HG03460 (cell line): ENCODE measurements at regions not wholly inside any gene's neighbourhood (a gene's known extent, or its start where the extent isn't known, plus 50 kb on each side); places are given as distances from the start of the nearest gene placed in this dataset.

Source experiments
- ATAC-seq: cut with Tn5 transposase; IDR thresholded peaks from one replicate; pipeline ENCODE4 v1.9.1; 2021; ENCODE audit not compliant: unreplicated experiment

DNA sequence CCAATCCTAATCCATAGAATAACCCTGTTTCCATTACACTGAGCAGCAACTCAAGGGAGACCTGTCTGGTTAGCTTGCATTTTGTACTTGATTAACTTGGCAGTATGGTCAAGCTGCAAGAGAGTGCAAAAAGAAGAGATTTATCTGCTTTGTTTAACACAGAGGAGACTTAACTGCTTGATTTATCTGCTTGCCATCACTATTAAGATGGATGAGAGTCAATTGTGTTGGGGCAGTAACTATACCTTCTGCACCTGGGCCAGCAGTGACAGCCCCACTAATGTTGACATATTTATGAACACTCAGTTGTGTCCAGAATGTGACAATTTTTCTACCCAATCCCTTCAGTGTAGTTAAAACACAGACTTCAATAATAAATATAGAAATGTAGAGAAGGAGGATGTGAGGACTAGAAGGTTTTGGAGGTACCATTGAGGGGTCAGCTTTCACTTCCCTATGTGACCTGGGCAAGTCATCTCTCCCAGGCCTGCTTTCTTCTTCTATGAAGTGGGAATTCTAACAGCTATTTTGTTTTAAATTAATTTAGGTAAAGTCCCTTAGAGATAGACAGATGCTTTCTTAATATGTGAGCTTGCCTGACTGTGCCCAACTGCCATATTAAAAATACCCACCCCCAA, 159.1 kb upstream of the KCNK2 start:
- no peak for ATAC-seq

DNA sequence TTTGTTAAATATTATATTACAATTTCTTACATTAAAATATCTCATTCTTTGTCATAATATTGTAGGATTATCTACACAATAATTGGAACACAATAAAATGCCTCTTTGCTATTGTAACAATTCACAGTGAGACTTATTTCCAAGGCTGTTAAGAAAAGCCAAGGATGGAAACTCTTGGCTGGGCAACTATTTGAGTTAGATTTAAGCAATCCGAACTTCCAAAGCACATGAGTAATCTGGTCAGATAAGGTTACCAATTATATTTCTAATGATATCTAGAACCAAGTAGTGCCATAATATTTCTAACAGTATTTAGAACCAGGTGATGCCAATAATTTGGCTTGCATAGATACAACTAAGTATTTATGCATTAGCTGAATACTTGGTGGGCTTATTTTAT, 154.7 kb upstream of the KCNK2 start:
- no peak for ATAC-seq

DNA sequence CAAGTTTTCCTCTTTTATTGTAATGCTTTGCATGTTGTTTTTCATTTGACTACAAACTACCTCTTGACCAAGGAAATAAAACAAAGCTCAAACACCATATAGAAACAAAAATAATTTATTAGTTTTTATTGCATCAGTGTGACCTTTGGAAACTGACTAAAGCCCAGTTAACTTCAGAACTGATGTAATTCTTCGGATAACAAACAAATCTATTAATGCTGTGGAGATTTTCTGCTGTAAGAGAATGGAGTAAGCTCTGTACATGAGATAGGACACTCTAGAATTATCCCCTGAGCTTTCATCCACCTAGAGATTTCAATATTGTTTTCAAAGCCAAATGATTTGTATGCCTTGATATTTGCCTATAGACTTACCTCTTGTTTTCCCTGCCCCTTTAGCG, 154.0 kb upstream of the KCNK2 start:
- no peak for ATAC-seq

DNA sequence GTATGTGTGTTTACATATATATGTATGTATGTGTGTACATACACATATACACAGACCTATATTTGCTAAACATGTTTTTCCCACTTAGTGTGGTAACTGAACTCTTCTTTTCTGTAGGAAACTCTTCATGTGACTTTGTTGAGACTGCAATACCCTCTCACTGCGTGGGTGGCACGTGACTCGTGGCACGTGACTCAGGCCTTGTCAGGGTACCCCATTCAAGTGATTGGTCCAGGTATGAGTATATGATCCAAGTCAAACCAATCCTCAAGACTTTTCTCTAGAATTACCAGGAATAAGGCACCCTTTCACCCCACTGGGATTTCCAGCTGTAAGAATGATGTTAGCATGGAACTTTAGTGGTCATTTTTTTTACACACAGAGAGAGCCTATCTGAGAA, 149.2 kb upstream of the KCNK2 start:
- ATAC-seq: no peak

DNA sequence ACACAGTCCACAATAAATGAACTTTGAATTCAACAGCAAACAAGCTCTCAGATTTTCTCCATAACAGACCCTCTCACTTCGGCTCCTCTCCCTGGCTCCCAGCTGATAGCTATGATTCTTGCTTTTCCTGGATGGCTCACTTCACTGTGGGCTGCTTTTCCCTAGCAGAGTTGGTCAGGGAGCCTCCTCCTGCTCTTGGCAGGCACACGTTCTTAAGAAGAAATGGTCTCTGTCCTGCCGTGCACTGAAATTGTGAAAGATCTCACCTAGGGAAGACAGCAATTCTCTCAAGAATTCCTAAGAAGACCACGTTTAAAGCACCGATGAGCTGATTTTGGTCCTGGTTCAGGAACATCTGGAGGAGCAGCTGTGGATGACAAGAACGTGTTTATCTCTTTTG, 148.5 kb upstream of the KCNK2 start:
- ATAC-seq: no peak

DNA sequence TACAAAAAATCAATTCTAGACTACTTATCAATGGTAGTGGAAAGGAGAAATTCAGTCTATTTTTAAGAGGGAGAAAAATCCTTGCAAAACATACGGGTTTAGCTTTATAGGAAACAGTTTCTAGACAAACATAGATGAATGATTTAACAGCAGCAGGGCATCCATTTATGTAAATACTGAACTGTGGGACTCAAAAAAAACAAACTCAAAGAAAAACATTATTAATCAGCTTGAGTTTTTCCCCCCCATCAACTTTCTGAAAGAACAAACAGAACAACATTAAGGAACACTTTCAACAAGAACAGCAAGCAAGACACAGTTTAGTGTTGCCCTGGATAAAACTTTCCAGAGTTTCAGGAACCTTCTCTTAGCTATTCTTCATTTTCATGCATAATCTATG, 147.3 kb upstream of the KCNK2 start:
- ATAC-seq: no peak

DNA sequence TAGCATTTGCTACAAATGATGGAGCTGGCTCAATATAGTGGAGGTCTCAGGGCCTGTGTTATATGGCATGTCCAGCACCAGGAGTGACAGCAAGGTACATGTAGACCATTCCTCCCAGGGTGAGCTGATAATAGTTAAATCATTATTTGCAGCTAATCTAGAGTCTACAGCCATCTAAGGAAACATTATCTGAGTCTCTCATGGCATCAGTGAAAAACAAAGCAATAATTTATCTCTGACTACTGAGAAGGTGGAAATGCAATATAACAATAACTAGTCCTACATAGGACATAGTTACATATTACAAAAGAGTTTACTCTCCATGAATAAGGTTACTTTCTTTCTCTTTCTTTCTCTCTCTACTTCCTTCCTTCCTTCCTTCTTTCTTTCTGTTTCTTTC, 143.4 kb upstream of the KCNK2 start:
- ATAC-seq: no peak

DNA sequence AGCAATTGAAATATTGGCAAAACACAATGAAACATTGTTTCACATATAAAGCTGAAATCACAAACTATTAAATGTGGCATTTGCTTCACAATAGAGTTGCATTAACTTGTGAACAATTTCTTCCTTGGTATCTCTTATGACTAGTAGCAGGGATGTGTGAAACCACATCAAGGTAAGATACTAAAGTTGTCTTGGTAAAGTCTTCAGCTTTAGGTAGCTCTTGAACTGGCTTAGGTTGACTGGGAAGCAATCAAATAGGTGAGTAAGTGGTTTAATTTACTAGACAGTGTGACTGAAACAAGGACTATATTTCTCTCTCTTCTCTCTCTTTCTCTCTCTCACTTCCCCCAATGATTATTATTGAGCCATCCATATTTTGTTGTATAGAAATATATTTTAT, 141.5 kb upstream of the KCNK2 start:
- no peak for ATAC-seq

DNA sequence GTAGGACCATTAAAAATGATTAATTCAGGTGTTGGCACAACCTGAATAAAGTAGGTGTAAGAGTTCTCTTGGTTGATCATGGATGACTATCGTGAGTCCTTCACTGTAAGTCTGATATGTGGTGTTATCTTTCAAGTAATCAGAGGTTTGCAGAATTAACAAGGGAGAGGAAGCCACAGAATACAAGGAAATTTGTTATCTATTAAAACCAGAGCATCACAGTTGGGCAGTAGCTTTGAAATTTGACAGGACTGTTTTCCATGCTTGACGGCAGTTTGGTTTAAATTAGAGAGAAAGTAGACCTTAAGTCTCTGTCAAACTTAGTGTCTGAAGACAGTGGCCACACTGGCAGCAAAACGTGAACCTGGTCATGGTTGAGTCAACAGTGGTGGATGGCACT, 139.5 kb upstream of the KCNK2 start:
- ATAC-seq: no peak

DNA sequence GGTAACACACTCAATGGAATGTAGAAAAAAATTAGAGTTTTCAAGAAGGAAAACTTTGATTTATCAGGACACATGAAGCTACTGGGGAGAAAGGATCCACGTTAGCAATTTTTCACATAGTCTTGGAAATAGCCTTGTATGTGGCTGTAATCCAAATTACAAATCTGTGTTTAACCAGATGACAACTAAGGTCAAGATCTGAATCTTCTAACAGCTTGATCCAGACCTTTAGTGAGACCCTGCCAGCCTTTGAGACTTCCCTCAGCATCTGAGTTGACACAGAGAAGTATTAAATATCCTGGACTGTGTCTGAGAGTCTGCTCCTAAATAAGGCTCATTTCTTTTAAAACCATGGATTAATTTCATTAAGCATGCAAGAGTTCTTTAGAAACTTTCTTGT, 135.9 kb upstream of the KCNK2 start:
- ATAC-seq: no peak

DNA sequence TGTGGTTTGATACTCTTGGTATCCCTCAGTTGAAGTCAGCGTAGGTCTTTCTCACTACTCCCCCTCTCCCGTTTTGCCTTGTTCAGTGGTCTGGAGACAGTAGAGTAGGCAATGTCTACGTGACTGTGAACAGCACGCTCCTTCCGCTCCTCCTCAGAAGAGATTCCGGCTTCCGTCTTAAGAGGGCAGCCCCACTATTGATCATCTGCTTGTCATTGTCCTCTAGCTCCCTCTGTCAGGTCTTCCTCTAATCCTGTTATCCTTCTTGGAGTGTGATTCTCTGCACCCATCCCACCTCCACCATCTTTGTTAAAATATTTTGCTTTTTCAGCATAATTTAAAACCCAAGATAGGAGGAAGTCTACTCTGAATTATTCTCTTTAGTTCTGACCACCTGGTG, 129.9 kb upstream of the KCNK2 start:
- no peak for ATAC-seq

DNA sequence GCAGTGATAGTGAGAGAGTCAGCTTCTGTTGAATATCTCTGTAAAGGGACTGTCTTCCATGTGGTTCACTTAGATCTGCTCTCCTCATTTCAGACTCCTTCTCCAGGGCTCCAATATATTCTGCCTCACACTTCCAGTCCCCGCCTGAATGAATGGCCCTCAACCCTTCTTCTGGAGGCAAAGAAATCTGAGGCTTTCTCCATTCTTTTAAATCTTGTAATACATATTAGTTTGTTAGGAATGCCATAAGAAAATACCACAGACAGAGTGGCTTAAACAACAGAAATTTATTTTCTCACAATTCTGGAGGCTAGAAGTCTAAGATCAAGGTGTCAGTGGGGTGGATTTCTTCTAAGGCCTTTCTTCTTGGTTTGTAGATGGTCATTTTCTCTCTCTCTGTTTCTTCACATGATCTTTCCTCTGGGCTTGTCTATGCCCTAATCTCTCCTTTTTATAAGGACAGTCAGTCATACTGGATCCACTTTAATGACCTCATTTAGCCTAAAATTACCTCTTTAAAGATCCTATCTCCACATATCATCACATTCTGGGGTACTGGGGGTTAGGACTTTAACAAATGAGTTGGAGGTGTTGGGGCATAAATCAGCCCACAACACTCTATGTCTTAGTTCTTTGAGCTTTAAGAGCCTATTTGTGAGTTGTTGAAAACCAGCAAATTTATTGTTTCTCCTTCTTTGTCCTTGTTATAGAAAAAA, 128.5 kb upstream of the KCNK2 start:
- ATAC-seq: no peak

DNA sequence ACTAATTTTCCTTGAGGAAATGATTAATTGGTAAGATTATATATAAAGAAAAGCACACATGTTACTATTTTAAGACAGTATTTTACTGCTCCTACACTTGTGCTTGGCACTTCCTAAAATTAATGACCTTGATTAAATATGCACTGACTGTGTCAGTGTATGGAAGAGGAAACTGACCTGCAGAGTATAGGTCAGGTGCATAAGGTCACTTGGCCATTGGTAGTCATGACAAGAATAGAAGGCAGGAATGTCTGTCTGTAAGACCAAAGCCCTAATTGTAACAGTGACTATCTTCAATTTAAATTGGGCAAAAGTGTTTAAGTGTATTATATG, 128.0 kb upstream of the KCNK2 start:
- ATAC-seq: no peak

DNA sequence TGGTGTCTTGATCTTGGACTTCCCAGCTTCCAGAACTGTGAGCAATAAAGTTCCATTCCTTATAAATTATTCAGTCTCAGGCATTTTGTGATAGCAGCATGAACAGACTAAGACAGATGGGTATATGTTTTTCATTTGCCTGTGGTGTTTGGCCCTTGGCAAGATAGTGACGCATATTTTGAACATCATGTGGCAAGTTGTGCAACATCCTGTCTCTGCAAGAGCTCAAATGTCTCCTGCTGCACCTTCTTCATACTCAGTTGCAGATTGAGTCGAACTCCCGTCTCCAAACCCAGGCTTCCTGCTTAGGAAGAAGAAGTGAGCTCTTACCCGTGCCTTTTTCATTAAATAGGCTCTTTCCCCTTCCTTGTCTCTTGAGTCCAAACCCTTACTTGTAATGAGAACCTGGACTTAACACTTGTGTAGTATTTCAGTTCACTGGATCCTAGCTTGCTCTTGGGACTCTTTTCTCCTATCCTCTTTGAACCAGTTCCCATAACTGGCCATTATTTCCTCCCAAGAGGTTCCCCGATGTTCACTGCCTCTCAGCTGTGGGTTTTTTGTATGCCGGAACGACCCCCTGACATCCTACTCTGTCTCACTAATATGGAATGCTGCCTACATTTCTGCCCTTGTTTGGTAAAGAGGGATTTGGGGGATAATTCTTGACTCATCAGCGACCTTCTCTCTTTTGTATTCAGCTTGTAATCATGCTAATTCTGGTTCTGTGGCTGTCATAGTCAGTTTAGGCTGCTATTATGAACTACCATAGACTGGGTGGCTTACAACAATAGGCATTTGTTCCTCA, 125.0 kb upstream of the KCNK2 start:
- no peak for ATAC-seq

DNA sequence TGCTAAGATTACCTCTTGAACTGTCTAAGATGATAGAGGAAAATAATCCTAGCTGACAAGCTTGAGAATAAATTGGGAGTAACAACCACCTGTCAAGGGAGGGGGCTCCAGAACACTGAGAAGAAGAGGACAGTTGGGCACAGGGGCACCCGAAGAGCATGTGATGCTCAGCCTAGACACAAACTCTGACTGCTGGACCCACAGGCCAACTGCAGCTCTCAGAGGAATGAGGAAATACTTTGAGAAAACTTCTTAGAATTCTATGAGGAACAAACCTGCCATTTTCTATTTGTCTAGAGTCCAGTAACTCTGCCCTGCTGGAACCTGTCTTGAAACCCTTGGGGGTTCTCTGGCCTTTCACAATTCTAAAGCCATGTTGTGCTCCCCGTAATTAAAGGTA, 124.1 kb upstream of the KCNK2 start:
- ATAC-seq: no peak

DNA sequence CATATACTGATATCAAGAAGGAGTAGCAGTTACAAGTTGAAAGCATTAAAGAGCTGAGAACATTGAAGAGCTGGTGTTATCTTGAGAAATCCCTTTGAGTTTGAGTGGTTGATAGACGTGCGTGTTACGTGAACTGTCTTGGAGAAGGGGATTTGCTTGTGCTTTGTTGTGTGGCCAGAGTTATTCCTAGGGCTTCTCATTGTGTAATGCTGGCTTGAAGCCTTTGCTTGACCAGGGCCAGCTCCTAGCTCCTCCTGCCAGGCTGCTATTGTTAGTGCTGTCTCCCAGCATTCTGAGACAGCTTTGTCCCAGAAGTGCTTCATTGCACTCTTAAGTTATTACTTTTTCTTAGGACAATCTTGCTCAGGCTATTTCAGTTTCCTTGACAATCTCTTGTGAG, 116.2 kb upstream of the KCNK2 start:
- ATAC-seq: no peak

DNA sequence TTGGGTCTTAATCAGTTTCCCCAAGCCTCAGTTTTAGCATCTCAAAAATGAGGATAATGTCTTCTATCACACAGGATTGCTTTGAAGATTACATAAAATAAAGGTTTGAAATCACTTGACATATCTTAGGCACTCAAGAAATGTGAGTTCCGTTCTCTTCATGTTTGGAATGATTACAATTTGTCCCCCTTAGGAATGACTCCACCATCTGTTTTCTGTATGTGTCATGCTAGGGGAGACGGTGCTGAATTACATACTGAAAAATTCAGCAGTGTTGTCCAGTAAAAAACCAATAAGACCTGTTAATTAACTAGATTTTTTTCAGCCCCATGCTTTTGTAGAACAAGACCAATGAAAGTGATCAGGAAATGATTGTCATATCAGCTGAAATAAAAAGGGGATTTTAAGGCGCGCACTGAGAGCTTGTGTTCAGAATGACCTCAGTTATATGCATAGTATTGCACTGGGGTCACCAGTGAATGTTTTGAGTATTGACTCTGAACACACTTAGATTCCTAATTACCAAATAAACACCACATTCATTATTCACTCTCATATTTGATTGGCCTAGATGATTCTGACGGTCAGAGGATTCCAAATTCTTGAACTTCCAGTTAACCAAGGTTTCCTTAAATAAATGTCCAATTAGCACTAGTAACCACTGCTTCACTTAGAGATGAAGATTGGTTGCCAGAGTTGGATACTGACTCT, 114.5 kb upstream of the KCNK2 start:
- ATAC-seq: no peak

DNA sequence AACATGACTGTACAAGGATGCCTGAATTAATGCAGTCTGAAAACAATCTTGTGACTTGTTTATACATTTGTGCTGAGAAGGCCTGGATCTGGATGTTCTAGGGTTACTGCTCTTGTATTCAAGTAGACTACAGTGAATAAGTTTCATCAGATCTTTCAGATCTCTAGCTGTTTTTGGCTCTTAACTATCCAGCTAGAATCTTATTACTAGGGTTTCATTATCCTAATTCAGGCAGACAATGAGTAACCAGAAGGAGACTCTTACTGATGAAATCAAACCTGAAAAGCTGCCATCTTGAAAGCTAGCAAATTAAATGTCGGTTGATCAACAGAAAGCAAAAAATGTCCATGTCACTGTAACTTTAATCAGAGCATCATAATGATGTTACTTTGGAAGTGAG, 112.5 kb upstream of the KCNK2 start:
- ATAC-seq: no peak

DNA sequence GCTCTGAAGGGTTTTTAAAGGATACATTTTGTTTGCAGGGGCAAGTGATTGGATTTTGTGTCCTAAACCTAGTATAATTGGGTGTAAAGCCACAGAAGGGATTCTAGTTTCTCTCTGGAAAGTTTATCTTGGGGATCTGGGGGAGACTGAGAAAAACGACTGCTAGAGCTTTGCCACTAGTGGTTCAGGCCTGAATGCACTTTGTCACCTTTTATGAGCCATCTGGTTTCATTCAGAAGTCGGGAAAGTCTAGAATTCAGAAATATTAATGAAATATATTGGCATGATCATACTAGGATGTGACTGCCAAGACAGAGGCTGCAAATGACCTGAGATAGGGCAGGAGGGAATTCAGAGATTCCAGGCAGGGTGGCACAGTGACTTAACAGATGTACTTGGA, 111.5 kb upstream of the KCNK2 start:
- no peak for ATAC-seq

DNA sequence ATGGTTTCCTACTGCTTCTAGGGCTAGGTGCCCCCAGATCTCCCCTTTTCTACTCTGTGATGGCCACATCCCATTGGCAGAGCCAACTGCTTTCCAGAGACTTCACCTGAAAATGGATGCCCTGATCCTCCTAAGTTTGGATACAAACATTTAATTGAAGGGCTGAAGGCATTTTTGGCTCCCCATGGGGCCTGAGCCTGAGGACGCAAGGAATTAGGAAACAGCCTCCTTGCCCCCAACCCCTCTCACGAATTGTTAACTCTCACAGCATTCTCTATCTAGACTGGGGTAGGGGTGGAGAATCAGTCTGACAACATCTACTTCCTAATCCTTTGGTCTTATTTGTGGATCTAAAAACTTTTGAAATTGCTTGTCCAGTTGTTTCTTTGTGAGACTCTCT, 108.5 kb upstream of the KCNK2 start:
- ATAC-seq: no peak

DNA sequence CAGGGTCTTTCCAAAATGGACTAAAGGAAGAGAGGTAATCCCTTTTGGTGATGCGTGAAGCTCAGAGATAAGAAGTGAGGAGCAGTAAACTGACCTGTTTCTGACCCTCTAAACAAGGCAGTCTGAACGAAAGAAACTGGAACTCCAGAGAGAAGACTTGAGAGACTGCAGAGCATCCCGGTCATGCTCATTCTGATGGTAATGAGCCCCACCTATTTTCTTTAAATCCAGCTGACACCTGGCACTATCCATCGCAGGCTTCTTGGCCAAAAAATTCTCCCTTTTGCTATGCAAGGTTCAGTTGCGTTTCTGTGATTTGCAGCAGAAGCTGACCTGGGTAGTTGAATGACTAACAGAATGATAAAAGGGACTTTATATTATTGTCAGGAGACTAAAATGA, 105.9 kb upstream of the KCNK2 start:
- ATAC-seq: no peak

DNA sequence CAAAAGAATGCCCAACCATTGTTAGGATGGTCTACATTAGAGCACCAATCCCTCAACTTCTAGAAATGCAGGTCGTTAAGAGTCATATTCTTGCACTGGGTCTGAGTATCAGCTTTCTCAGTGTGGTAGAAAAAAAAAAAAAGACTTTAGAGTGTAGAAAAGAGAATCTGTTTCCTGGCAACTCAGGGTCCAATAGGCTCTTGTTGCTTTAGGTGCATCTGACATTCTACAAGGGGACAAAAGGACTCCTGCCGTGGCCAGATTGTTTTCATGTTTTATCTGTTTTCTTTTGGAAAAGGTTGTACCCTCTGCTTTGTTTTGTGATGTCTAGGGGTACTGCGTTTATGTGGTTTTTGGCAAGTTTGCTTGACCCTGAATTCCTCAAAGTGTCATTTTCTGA, 105.4 kb upstream of the KCNK2 start:
- ATAC-seq: no peak
